ENCODE measurements at regions not wholly inside any gene's neighbourhood (a gene's known extent, or its start where the extent isn't known, plus 50 kb on each side); places are given as distances from the start of the nearest gene placed in this dataset.

GRCh38 chrX:16528620-16529019 is 121.3 kb upstream of the S100G start:
- H3K27ac ChIP-seq (ENCODE audit: low read depth, low read length) = no peak overlapping the region
- no peak overlapping the region for H3K4me3 ChIP-seq (ENCODE audit: low read depth, low read length)
- H3K36me3 ChIP-seq (ENCODE audit: insufficient read depth, low read length) = no peaks in the 10 kb centered on the region
- no peaks in the 10 kb centered on the region for H3K79me2 ChIP-seq (ENCODE audit: control insufficient read depth, insufficient read depth, low read length, unreplicated experiment)
- no peaks in the 10 kb centered on the region for H3K4me1 ChIP-seq (ENCODE audit: control insufficient read depth, insufficient read depth, low read length, unreplicated experiment)
- no peak overlapping the region for H2AFZ ChIP-seq (ENCODE audit: low read length, unreplicated experiment)
- no peaks in the 10 kb centered on the region for H3K27me3 ChIP-seq (ENCODE audit: insufficient read depth, low read length)
